ENCODE measurements at regions not wholly inside any gene's neighbourhood (a gene's known extent, or its start where the extent isn't known, plus 50 kb on each side); places are given as distances from the start of the nearest gene placed in this dataset.
"Not testable (repeated sequence)": the region's sequence is repeated elsewhere in the genome, so short reads cannot be mapped to it uniquely, and the experiment has no call there.

GRCh38 chr12:24352363-24352762 is 402.9 kb upstream of the SOX5 start:
- Histone ChIP-seq H3K36me3 (ENCODE audit: insufficient read depth, low read length) (no peaks in the 10 kb centered on the region), H3K9me2 (replicated peaks; ENCODE audit: insufficient read depth, low read length) (no peaks in the 10 kb centered on the region), H3K4me1 (ENCODE audit: low read length) (no peaks in the 10 kb centered on the region), H3K4me3 (ENCODE audit: low read length) (no peak overlapping the region), H3K27ac (ENCODE audit: low read length) (no peak overlapping the region), H3K9me3 (ENCODE audit: low read length) (no peaks in the 10 kb centered on the region), H3K27me3 (ENCODE audit: low read length) (no peaks in the 10 kb centered on the region), H3K9ac (ENCODE audit: low read length) (no peak overlapping the region), H3K79me2 (ENCODE audit: low read length) (no peaks in the 10 kb centered on the region), H4K20me1 (ENCODE audit: insufficient read depth, low read depth, low read length) (no peaks in the 10 kb centered on the region), H3K4me2 (ENCODE audit: low read depth, low read length, poor library complexity, severe bottlenecking) (no peak overlapping the region), H2AFZ (ENCODE audit: low read length) (no peak overlapping the region)
- no peak for DNase-seq

DNA sequence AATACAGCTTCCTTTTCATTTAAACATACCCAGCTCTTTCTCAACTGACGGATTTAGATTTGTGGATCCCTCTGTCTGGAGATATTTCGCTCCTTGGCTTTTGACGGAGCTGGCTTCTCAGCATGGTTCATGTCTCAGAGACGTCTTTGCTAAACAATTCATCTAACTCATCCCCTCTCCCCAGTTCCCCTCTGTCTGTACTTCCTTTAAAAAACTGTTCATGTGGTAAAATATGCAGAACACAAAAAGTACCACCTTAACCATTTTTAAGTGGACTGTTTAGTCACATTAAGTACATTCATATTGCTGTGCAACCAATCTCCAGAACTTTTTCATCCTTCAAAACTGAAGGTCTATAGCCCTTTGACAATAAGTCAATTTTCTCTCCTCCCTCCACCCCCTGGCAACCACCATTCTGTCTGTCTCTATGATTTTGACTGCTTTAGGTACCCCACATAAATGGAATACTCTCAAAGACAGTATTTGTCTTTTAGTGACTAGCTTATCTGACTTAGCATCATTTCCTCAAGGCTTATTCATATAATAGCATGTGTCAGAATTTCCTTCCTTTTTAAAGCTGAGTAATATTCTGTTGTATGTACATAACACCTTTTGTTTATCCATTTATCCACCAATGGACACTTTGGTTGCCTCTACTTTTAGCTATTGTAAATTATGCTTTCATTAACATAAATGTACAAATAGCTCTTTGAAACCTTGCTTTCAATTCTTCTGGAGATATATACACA is 399.8 kb upstream of the SOX5 start:
- no peak overlapping the region for H3K4me2 ChIP-seq (ENCODE audit: low read depth, low read length, poor library complexity, severe bottlenecking)
- no peak for DNase-seq
- H3K27ac ChIP-seq (ENCODE audit: low read length): no peak overlapping the region
- H3K9me3 ChIP-seq (ENCODE audit: low read length): no peaks in the 10 kb centered on the region
- H4K20me1 ChIP-seq (ENCODE audit: insufficient read depth, low read depth, low read length): no peaks in the 10 kb centered on the region
- no peaks in the 10 kb centered on the region for H3K27me3 ChIP-seq (ENCODE audit: low read length)
- H3K79me2 ChIP-seq (ENCODE audit: low read length): no peaks in the 10 kb centered on the region
- no peak overlapping the region for H3K9ac ChIP-seq (ENCODE audit: low read length)
- H3K36me3 ChIP-seq (ENCODE audit: insufficient read depth, low read length): no peaks in the 10 kb centered on the region
- no peak overlapping the region for H3K4me3 ChIP-seq (ENCODE audit: low read length)
- H3K9me2 ChIP-seq (replicated peaks; ENCODE audit: insufficient read depth, low read length): no peaks in the 10 kb centered on the region
- H2AFZ ChIP-seq (ENCODE audit: low read length): no peak overlapping the region
- no peaks in the 10 kb centered on the region for H3K4me1 ChIP-seq (ENCODE audit: low read length)

DNA sequence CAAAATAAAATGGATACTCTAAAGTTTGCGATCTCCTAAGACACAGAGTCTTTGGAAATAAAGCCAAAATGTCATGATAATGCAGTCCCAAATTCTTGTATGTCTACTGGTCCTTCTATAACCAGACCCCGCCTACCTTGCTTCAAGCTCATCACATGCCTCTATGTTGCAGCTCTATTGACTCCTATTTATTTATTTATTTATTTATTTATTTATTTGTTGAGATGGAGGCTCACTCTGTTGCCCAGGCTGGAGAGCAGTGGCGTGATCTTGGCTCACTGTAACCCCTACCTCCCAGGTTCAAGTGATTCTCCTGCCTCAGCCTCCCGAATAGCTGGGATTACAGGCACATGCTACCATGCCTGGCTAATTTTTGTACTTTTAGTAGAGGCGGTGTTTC is 398.7 kb upstream of the SOX5 start:
- H4K20me1 ChIP-seq (ENCODE audit: insufficient read depth, low read depth, low read length); DNase-seq: not testable (repeated sequence)

DNA sequence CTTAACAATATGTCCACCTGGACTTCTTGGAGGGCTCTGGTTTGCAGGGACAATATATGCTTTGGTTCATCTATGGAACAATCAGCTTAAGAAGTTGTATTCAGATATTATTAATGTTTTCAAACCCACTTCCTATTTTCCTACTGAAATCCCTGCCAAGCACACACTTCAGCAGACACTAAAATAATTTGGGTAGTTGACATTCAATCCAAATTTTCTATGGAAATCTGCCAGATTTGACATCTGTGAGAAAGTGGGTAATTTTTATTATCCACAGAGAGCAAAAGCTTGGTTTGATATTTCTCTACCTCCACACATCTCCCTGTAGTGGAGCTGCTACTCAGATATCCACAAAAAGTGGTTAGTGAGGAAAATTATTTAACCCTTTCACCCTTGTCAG is 378.8 kb upstream of the SOX5 start:
- no peaks in the 10 kb centered on the region for H3K79me2 ChIP-seq (ENCODE audit: low read length)
- no peaks in the 10 kb centered on the region for H3K36me3 ChIP-seq (ENCODE audit: insufficient read depth, low read length)
- H3K27ac ChIP-seq (ENCODE audit: low read length): no peak overlapping the region
- H2AFZ ChIP-seq (ENCODE audit: low read length): no peak overlapping the region
- H3K4me2 ChIP-seq (ENCODE audit: low read depth, low read length, poor library complexity, severe bottlenecking): no peak overlapping the region
- H3K4me3 ChIP-seq (ENCODE audit: low read length): no peak overlapping the region
- H3K9me2 ChIP-seq (replicated peaks; ENCODE audit: insufficient read depth, low read length): no peaks in the 10 kb centered on the region
- H3K27me3 ChIP-seq (ENCODE audit: low read length): no peaks in the 10 kb centered on the region
- DNase-seq: no peak
- H4K20me1 ChIP-seq (ENCODE audit: insufficient read depth, low read depth, low read length): no peaks in the 10 kb centered on the region
- no peaks in the 10 kb centered on the region for H3K9me3 ChIP-seq (ENCODE audit: low read length)
- H3K4me1 ChIP-seq (ENCODE audit: low read length): no peaks in the 10 kb centered on the region
- no peak overlapping the region for H3K9ac ChIP-seq (ENCODE audit: low read length)

More for the DNA sequence above, 398.7 kb upstream of the SOX5 start:
- not testable (repeated sequence) for H3K4me1 ChIP-seq (ENCODE audit: low read length); H3K36me3 ChIP-seq (ENCODE audit: insufficient read depth, low read length); H3K9me3 ChIP-seq (ENCODE audit: low read length); H3K9me2 ChIP-seq (replicated peaks; ENCODE audit: insufficient read depth, low read length); H3K27ac ChIP-seq (ENCODE audit: low read length); H3K27me3 ChIP-seq (ENCODE audit: low read length); H3K79me2 ChIP-seq (ENCODE audit: low read length); H3K4me2 ChIP-seq (ENCODE audit: low read depth, low read length, poor library complexity, severe bottlenecking); H3K9ac ChIP-seq (ENCODE audit: low read length); H3K4me3 ChIP-seq (ENCODE audit: low read length); H2AFZ ChIP-seq (ENCODE audit: low read length)

DNA sequence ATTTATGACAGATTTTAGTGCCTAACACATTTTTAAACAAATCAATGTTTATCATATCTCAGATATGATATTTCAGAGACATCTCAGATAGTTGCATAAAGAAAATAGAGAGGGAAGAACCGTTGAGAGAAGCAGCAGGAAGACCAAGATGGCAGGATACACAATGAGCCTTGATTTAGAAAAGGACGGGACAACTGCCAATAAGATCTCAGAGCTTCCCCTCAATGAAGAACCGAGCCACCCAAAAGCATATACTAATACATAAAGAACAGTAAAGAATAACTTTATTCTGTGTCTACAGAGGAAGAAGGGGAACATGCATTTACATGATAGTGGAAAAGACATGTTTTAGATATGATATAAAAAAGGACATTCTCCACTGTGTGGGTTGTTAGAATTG is 375.9 kb upstream of the SOX5 start:
- no peaks in the 10 kb centered on the region for H3K36me3 ChIP-seq (ENCODE audit: insufficient read depth, low read length)
- H3K9me3 ChIP-seq (ENCODE audit: low read length): no peaks in the 10 kb centered on the region
- no peaks in the 10 kb centered on the region for H3K4me1 ChIP-seq (ENCODE audit: low read length)
- H3K4me2 ChIP-seq (ENCODE audit: low read depth, low read length, poor library complexity, severe bottlenecking): no peak overlapping the region
- H3K9ac ChIP-seq (ENCODE audit: low read length): no peak overlapping the region
- no peak overlapping the region for H3K27ac ChIP-seq (ENCODE audit: low read length)
- H3K4me3 ChIP-seq (ENCODE audit: low read length): no peak overlapping the region
- H2AFZ ChIP-seq (ENCODE audit: low read length): no peak overlapping the region
- no peaks in the 10 kb centered on the region for H4K20me1 ChIP-seq (ENCODE audit: insufficient read depth, low read depth, low read length)
- no peaks in the 10 kb centered on the region for H3K9me2 ChIP-seq (replicated peaks; ENCODE audit: insufficient read depth, low read length)
- DNase-seq: no peak
- no peaks in the 10 kb centered on the region for H3K27me3 ChIP-seq (ENCODE audit: low read length)
- H3K79me2 ChIP-seq (ENCODE audit: low read length): no peaks in the 10 kb centered on the region

DNA sequence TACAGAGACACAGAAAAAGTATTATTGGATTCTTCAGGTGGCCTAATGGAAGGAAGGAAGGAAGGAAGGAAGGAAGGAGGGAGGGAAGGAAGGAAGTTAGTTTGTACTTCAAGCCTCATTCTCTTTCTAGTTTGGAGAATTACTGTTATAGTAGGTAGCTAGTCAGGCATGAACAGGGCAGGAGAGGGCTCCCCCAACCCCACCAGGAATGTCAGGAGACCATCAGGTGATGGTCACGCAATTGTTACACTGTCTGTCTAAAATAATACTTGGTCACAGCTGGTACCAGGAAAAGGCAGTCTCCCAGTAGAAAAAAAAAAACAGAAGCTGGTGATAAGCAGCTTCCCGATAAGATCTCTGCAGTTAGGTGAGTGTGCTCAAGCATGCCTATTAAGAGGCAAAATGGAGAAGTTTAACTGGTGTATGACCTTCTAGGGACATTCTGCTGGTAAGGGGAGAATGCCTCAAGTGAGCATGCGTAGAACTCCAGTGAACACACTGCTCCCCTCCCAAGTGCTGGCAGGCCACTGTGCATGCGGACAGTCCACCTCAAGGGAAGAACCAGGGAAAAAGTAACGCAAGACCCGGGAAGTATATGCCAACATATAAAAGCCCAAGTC is 358.4 kb upstream of the SOX5 start:
- Histone ChIP-seq H3K4me1 (ENCODE audit: low read length) (no peaks in the 10 kb centered on the region), H3K4me3 (ENCODE audit: low read length) (no peak overlapping the region), H3K9ac (ENCODE audit: low read length) (no peak overlapping the region), H4K20me1 (ENCODE audit: insufficient read depth, low read depth, low read length) (no peaks in the 10 kb centered on the region), H3K79me2 (ENCODE audit: low read length) (no peaks in the 10 kb centered on the region), H3K4me2 (ENCODE audit: low read depth, low read length, poor library complexity, severe bottlenecking) (no peak overlapping the region), H3K9me3 (ENCODE audit: low read length) (no peaks in the 10 kb centered on the region), H3K27ac (ENCODE audit: low read length) (no peak overlapping the region), H3K36me3 (ENCODE audit: insufficient read depth, low read length) (no peaks in the 10 kb centered on the region), H3K27me3 (ENCODE audit: low read length) (no peaks in the 10 kb centered on the region), H3K9me2 (replicated peaks; ENCODE audit: insufficient read depth, low read length) (no peaks in the 10 kb centered on the region), H2AFZ (ENCODE audit: low read length) (no peak overlapping the region)
- DNase-seq: no peak

- no peak for DNase-seq
- Histone ChIP-seq H3K4me2 (ENCODE audit: low read depth, low read length, poor library complexity, severe bottlenecking) (no peak overlapping the region), H3K9me2 (replicated peaks; ENCODE audit: insufficient read depth, low read length) (no peaks in the 10 kb centered on the region), H3K4me1 (ENCODE audit: low read length) (no peaks in the 10 kb centered on the region), H3K9ac (ENCODE audit: low read length) (no peak overlapping the region), H3K79me2 (ENCODE audit: low read length) (no peaks in the 10 kb centered on the region), H2AFZ (ENCODE audit: low read length) (no peak overlapping the region), H3K27me3 (ENCODE audit: low read length) (no peaks in the 10 kb centered on the region), H3K4me3 (ENCODE audit: low read length) (no peak overlapping the region), H3K36me3 (ENCODE audit: insufficient read depth, low read length) (no peaks in the 10 kb centered on the region), H3K27ac (ENCODE audit: low read length) (no peak overlapping the region), H4K20me1 (ENCODE audit: insufficient read depth, low read depth, low read length) (no peaks in the 10 kb centered on the region), H3K9me3 (ENCODE audit: low read length) (no peaks in the 10 kb centered on the region)
Observed at GRCh38 chr12:24307153-24307552, 357.7 kb upstream of the SOX5 start.

DNA sequence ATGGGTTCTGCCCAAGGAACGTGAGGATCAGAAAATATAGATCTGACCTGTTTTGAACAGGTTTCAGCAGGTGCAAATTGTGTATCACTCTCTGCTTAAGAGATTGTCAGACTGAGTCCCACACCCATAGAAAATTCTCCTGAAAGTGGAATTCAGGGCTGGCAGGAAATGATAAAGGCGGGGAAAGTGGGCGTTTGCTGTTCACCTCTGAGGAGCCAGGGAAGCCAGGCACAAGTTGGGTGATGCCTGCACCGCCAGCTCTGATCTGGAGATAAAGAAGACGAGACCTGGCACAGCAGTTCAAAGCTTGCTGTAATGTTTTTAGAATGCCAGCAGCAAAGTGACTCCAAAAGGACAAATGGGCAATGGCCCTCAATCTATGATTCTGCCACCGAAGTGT is 356.5 kb upstream of the SOX5 start:
- no peak overlapping the region for H3K4me3 ChIP-seq (ENCODE audit: low read length)
- H3K9me3 ChIP-seq (ENCODE audit: low read length): no peaks in the 10 kb centered on the region
- no peak for DNase-seq
- H2AFZ ChIP-seq (ENCODE audit: low read length): no peak overlapping the region
- no peaks in the 10 kb centered on the region for H3K9me2 ChIP-seq (replicated peaks; ENCODE audit: insufficient read depth, low read length)
- H4K20me1 ChIP-seq (ENCODE audit: insufficient read depth, low read depth, low read length): no peaks in the 10 kb centered on the region
- H3K79me2 ChIP-seq (ENCODE audit: low read length): no peaks in the 10 kb centered on the region
- no peaks in the 10 kb centered on the region for H3K4me1 ChIP-seq (ENCODE audit: low read length)
- H3K9ac ChIP-seq (ENCODE audit: low read length): no peak overlapping the region
- no peaks in the 10 kb centered on the region for H3K36me3 ChIP-seq (ENCODE audit: insufficient read depth, low read length)
- H3K27ac ChIP-seq (ENCODE audit: low read length): no peak overlapping the region
- H3K4me2 ChIP-seq (ENCODE audit: low read depth, low read length, poor library complexity, severe bottlenecking): no peak overlapping the region
- H3K27me3 ChIP-seq (ENCODE audit: low read length): no peaks in the 10 kb centered on the region
